Adipocyte (in vitro differentiated cells): ENCODE measurements at regions not wholly inside any gene's neighbourhood (a gene's known extent, or its start where the extent isn't known, plus 50 kb on each side); places are given as distances from the start of the nearest gene placed in this dataset.

Experiments
- DNase-seq: peaks from one replicate; pipeline ENCODE4 v3.0.0-alpha.2; 2015; ENCODE audit warnings: low read depth
- H3K27me3 ChIP-seq: replicated peaks from 2 replicates; pipeline ENCODE4 v1.7.0; 2013; ENCODE audit warnings: mild to moderate bottlenecking, low read length, moderate library complexity; ENCODE audit not compliant: control insufficient read depth, insufficient read depth
- H3K36me3 ChIP-seq: 2 replicates; pipeline ENCODE4 v1.7.0; 2013; ENCODE audit warnings: low read length, mild to moderate bottlenecking, moderate library complexity; ENCODE audit not compliant: control insufficient read depth, insufficient read depth, severe bottlenecking
- H3K4me1 ChIP-seq: 2 replicates; pipeline ENCODE4 v1.7.0; 2013; ENCODE audit warnings: mild to moderate bottlenecking, low read length, moderate library complexity; ENCODE audit not compliant: control insufficient read depth, insufficient read depth
- H3K4me3 ChIP-seq: 2 replicates; pipeline ENCODE4 v1.7.0; 2013; ENCODE audit warnings: mild to moderate bottlenecking, low read length, moderate library complexity
- H3K9ac ChIP-seq: 2 replicates; pipeline ENCODE4 v1.7.0; 2013; ENCODE audit warnings: mild to moderate bottlenecking, low read length, moderate library complexity
- H3K9me3 ChIP-seq: 2 replicates; pipeline ENCODE4 v1.7.0; 2013; ENCODE audit warnings: mild to moderate bottlenecking, low read length, moderate library complexity; ENCODE audit not compliant: control insufficient read depth

- no peak for DNase-seq
- no peaks in the 10 kb centered on the region for H3K9me3 ChIP-seq
- H3K27me3 ChIP-seq: no peaks in the 10 kb centered on the region
- H3K4me1 ChIP-seq: peaks cover 5% of the 10 kb centered on the region
- no peak overlapping the region for H3K9ac ChIP-seq
- no peak overlapping the region for H3K4me3 ChIP-seq
- H3K36me3 ChIP-seq: no peaks in the 10 kb centered on the region
Measured at GRCh38 chr1:30414086-30414850, 309.1 kb downstream of the MATN1 start.

- H3K9me3 ChIP-seq: no peaks in the 10 kb centered on the region
- H3K4me1 ChIP-seq: peaks cover 5% of the 10 kb centered on the region
- no peak for DNase-seq
- no peaks in the 10 kb centered on the region for H3K36me3 ChIP-seq
- no peak overlapping the region for H3K4me3 ChIP-seq
- H3K9ac ChIP-seq: no peak overlapping the region
- no peaks in the 10 kb centered on the region for H3K27me3 ChIP-seq
Measured at GRCh38 chr1:30413606-30414005, 309.8 kb downstream of the MATN1 start.

GRCh38 chr1:30413111-30413440, 310.3 kb downstream of the MATN1 start:
- DNase-seq: no peak
- peaks cover 5% of the 10 kb centered on the region for H3K4me1 ChIP-seq
- no peaks in the 10 kb centered on the region for H3K9me3 ChIP-seq
- H3K36me3 ChIP-seq: no peaks in the 10 kb centered on the region
- H3K9ac ChIP-seq: no peak overlapping the region
- no peak overlapping the region for H3K4me3 ChIP-seq
- H3K27me3 ChIP-seq: no peaks in the 10 kb centered on the region

- H3K36me3 ChIP-seq: no peaks in the 10 kb centered on the region
- H3K4me3 ChIP-seq: no peak overlapping the region
- DNase-seq: no peak
- H3K27me3 ChIP-seq: no peaks in the 10 kb centered on the region
- H3K9ac ChIP-seq: no peak overlapping the region
- peaks cover 6% of the 10 kb centered on the region for H3K4me1 ChIP-seq
- no peaks in the 10 kb centered on the region for H3K9me3 ChIP-seq
Measured at GRCh38 chr1:30412241-30413110, 310.9 kb downstream of the MATN1 start.

GRCh38 chr1:30411206-30411605, 312.2 kb downstream of the MATN1 start:
- Histone ChIP-seq H3K9me3 (no peaks in the 10 kb centered on the region), H3K27me3 (peaks cover 6% of the 10 kb centered on the region), H3K36me3 (no peaks in the 10 kb centered on the region), H3K9ac (no peak overlapping the region), H3K4me3 (no peak overlapping the region), H3K4me1 (peaks cover 7% of the 10 kb centered on the region)
- no peak for DNase-seq

GRCh38 chr1:30410153-30410851, 313.1 kb downstream of the MATN1 start:
- Histone ChIP-seq H3K4me3 (no peak overlapping the region), H3K9ac (no peak overlapping the region), H3K9me3 (no peaks in the 10 kb centered on the region), H3K27me3 (peaks cover 9% of the 10 kb centered on the region), H3K36me3 (no peaks in the 10 kb centered on the region), H3K4me1 (peaks cover 7% of the 10 kb centered on the region)
- no peak for DNase-seq

- H3K27me3 ChIP-seq: peaks cover 11% of the 10 kb centered on the region
- no peak for DNase-seq
- no peaks in the 10 kb centered on the region for H3K9me3 ChIP-seq
- H3K4me3 ChIP-seq: no peak overlapping the region
- H3K36me3 ChIP-seq: no peaks in the 10 kb centered on the region
- no peak overlapping the region for H3K9ac ChIP-seq
- peaks cover 7% of the 10 kb centered on the region for H3K4me1 ChIP-seq
Measured at GRCh38 chr1:30409476-30410152, 313.8 kb downstream of the MATN1 start.

- H3K36me3 ChIP-seq: no peaks in the 10 kb centered on the region
- no peaks in the 10 kb centered on the region for H3K9me3 ChIP-seq
- no peak overlapping the region for H3K9ac ChIP-seq
- peaks cover 7% of the 10 kb centered on the region for H3K4me1 ChIP-seq
- DNase-seq: no peak
- no peak overlapping the region for H3K4me3 ChIP-seq
- peaks cover 16% of the 10 kb centered on the region for H3K27me3 ChIP-seq
Measured at GRCh38 chr1:30407865-30408580, 315.4 kb downstream of the MATN1 start.

- Histone ChIP-seq H3K9me3 (no peaks in the 10 kb centered on the region), H3K4me1 (peaks cover 3% of the 10 kb centered on the region), H3K9ac (no peak overlapping the region), H3K27me3 (peaks cover 19% of the 10 kb centered on the region), H3K36me3 (no peaks in the 10 kb centered on the region), H3K4me3 (no peak overlapping the region)
- no peak for DNase-seq
Measured at GRCh38 chr1:30406996-30407864, 316.2 kb downstream of the MATN1 start.
